C4-2B (cell line): ENCODE measurements at regions not wholly inside any gene's neighbourhood (a gene's known extent, or its start where the extent isn't known, plus 50 kb on each side); places are given as distances from the start of the nearest gene placed in this dataset.

ENCODE experiments used
- H3K27ac ChIP-seq: fragments of 450-650 bp; 2 replicates; pipeline ENCODE4 v1.5.1; 2017
- ZFX ChIP-seq: fragments of 450-650 bp; IDR thresholded peaks from 2 replicates; pipeline ENCODE4 v1.6.1; 2017
- TF ChIP-seq, protein P1 (sequence below): fragments of 450-650 bp; conservative IDR thresholded peaks from 2 replicates; pipeline ENCODE4 v1.5.1; 2017; ENCODE audit warnings: mild to moderate bottlenecking

DNA sequence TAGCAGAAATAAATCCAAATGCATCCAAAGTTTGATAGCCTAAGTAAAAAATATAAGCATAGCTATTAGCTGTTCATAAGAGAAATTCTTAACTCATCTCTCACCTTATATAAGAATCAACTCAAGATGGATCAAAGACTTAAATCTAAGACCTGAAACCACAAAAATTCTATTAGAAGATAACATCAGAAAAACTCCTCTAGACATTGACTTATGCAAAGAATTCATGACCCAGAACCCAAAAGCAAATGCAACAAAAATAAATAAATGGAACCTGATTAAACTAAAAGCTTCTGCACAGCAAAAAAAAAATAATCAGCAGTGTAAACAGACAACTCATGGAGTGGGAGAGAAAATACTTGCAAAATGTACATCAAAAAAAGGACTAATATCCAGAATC lies 184.3 kb downstream of the TFAP2A start:
- no peak for TF ChIP-seq ZFX
- TF ChIP-seq, protein P1, sequence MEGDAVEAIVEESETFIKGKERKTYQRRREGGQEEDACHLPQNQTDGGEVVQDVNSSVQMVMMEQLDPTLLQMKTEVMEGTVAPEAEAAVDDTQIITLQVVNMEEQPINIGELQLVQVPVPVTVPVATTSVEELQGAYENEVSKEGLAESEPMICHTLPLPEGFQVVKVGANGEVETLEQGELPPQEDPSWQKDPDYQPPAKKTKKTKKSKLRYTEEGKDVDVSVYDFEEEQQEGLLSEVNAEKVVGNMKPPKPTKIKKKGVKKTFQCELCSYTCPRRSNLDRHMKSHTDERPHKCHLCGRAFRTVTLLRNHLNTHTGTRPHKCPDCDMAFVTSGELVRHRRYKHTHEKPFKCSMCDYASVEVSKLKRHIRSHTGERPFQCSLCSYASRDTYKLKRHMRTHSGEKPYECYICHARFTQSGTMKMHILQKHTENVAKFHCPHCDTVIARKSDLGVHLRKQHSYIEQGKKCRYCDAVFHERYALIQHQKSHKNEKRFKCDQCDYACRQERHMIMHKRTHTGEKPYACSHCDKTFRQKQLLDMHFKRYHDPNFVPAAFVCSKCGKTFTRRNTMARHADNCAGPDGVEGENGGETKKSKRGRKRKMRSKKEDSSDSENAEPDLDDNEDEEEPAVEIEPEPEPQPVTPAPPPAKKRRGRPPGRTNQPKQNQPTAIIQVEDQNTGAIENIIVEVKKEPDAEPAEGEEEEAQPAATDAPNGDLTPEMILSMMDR, result no peak

DNA sequence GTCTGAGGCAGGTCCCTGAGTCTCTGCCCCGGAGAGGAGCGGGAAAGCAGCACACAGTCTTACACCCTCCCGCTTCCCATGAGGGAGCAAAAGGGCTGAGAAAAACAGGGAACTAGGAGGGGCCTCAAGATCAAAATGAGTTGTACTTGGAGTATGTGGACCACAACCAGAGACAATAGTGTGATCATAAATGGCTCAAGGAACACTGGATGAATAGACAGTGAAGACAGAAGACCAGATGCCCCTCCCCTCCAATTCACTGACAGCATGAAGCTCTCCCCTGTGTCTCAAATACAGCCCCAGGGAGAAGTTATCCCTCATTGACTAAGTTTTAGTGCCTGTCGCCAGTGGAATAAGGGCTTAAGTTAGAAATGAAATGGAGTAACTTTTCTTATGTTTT lies 191.0 kb downstream of the TFAP2A start:
- TF ChIP-seq, protein P1, result no peak
- no peak for TF ChIP-seq ZFX
- no peak overlapping the region for H3K27ac ChIP-seq

More for the DNA sequence above, 184.3 kb downstream of the TFAP2A start:
- no peak overlapping the region for H3K27ac ChIP-seq

DNA sequence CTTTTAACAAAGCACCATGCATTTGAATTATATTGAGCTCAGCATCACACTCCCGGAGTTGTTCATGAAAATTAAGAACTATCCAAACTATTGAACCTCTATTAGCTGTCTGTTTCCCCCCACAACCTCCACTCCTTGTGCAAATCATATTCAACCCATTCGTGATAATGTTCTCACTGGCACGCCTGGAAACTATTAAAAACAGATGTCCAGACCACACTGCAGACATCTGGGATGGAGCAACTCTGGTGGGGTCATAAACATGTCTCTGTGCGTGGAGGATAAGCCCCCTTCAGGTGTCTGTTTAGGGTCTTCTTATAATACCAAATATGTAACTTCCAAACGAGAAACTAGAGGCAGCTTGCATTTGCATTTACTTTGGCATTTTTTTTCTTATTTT lies 193.7 kb downstream of the TFAP2A start:
- TF ChIP-seq, protein P1, result no peak
- TF ChIP-seq ZFX, result no peak

DNA sequence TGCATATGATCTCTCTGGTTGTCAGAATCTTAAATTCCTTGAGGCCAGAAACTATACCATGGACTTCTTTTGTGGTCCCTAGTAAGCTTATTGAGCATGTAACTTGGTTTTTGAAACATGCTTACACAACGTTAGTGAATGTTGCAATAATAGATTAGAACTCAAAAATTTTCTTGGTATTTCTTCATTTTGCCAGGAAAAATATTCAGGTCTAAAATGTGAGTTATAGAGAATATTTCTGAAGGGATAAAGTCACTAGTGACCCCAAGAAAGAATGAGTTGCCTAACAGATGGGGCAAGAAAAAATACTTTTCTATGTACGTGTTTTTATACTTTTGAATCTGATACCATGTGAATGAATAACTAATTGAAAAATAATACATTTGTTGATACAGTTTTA lies 195.4 kb downstream of the TFAP2A start:
- no peak for TF ChIP-seq ZFX
- TF ChIP-seq, protein P1, result no peak
- H3K27ac ChIP-seq, result no peak overlapping the region

More for the DNA sequence above, 193.7 kb downstream of the TFAP2A start:
- H3K27ac ChIP-seq, result no peak overlapping the region

DNA sequence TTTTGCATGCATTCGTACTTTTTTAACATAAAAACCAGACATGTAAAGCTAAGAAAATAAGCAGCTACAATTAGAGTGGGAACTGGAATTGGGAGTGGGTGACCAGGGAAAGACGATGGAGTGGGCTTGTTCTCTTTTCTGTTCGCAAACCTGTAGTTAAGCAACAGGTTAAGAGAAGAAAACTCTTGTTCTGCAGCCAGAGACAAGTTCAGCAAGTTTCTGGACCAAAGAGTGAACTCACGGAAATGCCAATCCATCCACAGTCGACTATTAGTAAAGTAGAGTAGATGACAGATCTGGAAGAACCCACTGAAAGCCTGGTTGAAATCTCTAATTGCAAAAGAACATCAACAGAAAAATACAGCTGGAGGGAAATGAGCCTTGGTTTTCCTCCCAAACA lies 197.8 kb downstream of the TFAP2A start:
- TF ChIP-seq ZFX, result no peak
- TF ChIP-seq, protein P1, result no peak
- no peak overlapping the region for H3K27ac ChIP-seq

DNA sequence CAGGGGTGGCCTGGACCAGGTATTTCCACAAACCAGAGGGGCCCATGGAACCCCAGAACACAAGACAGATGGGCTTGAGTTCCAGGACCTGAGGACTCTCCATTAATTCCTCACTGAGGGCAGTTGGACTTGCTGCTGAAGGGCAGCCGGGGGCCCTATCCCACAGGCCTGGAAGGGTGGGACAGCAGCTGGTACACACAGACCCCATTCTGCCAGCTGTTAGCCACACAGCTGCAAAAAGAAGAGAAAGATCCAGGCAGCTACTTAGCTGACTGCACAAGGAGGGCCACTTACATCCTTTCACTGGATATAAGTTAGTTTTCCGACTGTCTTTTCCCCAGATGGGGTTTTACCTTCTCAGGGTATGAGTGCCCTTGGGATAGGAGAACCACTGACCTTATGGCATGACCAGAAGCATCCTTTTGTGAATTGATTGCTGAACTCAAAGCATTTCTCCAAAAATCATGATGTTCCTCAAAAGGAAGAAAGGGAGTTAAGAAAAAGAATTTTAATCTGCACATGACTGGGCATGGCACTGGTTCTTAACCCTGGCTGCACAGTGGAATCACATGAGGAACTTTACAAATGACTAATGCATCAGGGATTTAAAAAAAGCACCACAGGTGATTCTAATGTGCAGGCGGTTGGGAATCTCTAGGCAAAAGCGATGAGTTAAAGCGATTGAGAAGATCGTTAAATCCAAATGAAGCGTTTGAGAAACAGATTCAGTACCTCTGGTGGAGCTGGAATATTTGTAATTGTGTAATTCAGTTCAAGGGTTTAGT lies 199.4 kb downstream of the TFAP2A start:
- H3K27ac ChIP-seq, result no peak overlapping the region
- TF ChIP-seq, protein P1, result no peak
- no peak for TF ChIP-seq ZFX

DNA sequence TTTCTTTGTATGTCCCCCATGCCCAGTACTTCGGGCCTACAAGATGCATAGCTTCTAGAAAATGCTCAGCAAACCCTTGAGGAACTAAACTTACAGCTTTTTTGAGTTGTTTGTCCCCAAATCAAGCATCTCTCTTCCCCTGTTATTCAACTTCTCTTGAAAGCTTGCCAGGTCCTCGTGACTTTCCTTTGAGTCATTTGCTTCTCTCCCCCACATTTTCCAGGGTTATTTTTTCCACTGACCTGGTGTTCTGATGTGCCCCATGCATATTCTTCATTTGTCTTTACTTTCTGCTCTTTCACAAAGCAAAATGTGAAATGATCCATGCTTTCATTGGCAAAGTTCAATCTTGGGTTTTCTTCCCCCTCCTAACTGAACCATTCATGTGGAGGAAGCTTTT lies 204.8 kb downstream of the TFAP2A start:
- no peak overlapping the region for H3K27ac ChIP-seq
- TF ChIP-seq, protein P1, result no peak
- no peak for TF ChIP-seq ZFX
